K562 (cell line): ENCODE measurements at regions not wholly inside any gene's neighbourhood (a gene's known extent, or its start where the extent isn't known, plus 50 kb on each side); places are given as distances from the start of the nearest gene placed in this dataset.

Experiments
- ATAC-seq: fragments of 200-7000 bp; cut with Tn5 transposase; 3 replicates; pipeline ENCODE4 v1.9.1; 2020; ENCODE audit warnings: moderate library complexity
- BruUV-seq: library from RNA; stranded (reverse); fragments of 400-500 nt; replicated peaks from 2 replicates; lab custom pipeline; 2021; lab: Mats Ljungman, UMichigan
- CTCF ChIA-PET: fragments of 300-600 bp; formaldehyde crosslinking; extraction: SDS; loops from one replicate; lab custom pipeline; 2021; ENCODE audit warnings: low intra/inter-chr PET ratio; lab: Yijun Ruan, JAX
- POLR2A ChIA-PET: fragments of 300-600, 350-650 bp; sonication (Branson Sonifier 250); formaldehyde crosslinking; extraction: SDS; loops from one replicate; lab custom pipeline; 2021; ENCODE audit warnings: antibody characterized with exemption, inconsistent platforms; lab: Yijun Ruan, JAX
- DNase-seq, 4 experiments: peaks; one replicate each; pipeline versions ENCODE4 v3.0.0 to v3.0.0-alpha.2; 2011 to 2018; ENCODE audit warnings: low spot score in 3 of 4, mixed read lengths in 3 of 4; ENCODE audit errors: extremely low read depth in 1 of 4
- FAIRE-seq: peaks from 2 replicates; lab custom pipeline; 2011; peaks lifted over from hg19 to GRCh38; lab: Jason Lieb, UNC
- H2AFZ ChIP-seq: 2 replicates; pipeline ENCODE4 v1.6.0; 2011; ENCODE audit warnings: low read depth, low read length, control low read depth, inconsistent platforms
- H3K27ac ChIP-seq: fragments of 200-600 bp; 3 replicates; pipeline ENCODE4 v1.8.0; 2011; ENCODE audit warnings: low read depth, mild to moderate bottlenecking, control low read depth, inconsistent platforms, low read length, moderate library complexity, mixed read lengths; ENCODE audit errors: extremely low read depth
- H3K27me3 ChIP-seq, 2 experiments: fragments of 300-600 bp in 1 of 2; 2 replicates in 1 of 2; 3 replicates in 1 of 2; pipeline versions ENCODE4 v1.6.0 to v1.8.0; 2011; ENCODE audit warnings: inconsistent platforms in 2 of 2, low read length in 2 of 2, mild to moderate bottlenecking in 1 of 2, mixed read lengths in 1 of 2, moderate library complexity in 1 of 2; ENCODE audit not compliant: control insufficient read depth in 2 of 2, insufficient read depth in 2 of 2
- H3K36me3 ChIP-seq: fragments of 300-600 bp; 3 replicates; pipeline ENCODE4 v1.8.0; 2011; ENCODE audit warnings: mild to moderate bottlenecking, low read length, inconsistent platforms; ENCODE audit not compliant: control insufficient read depth, insufficient read depth
- H3K4me1 ChIP-seq, 2 experiments: fragments of 200-600 bp in 1 of 2; replicated peaks in 1 of 2; 2 replicates in 1 of 2; 3 replicates in 1 of 2; pipeline versions ENCODE4 v1.5.1 to v1.8.0; 2011; ENCODE audit warnings: inconsistent platforms in 2 of 2, low read length in 2 of 2, mild to moderate bottlenecking in 1 of 2, mixed read lengths in 1 of 2, moderate library complexity in 1 of 2; ENCODE audit not compliant: control insufficient read depth in 2 of 2, insufficient read depth in 2 of 2
- H3K4me2 ChIP-seq: 2 replicates; pipeline ENCODE4 v1.6.1; 2011; ENCODE audit warnings: low read length, control low read depth, inconsistent platforms, mixed read lengths; ENCODE audit not compliant: insufficient read depth
- H3K4me3 ChIP-seq: fragments of 200-600 bp; sonication (generic), shearing (Covaris generic); 2 replicates; pipeline ENCODE4 v1.5.1; 2016; ENCODE audit warnings: control low read depth, inconsistent platforms
- H3K79me2 ChIP-seq: fragments of 200-600 bp; 3 replicates; pipeline ENCODE4 v1.8.0; 2011; ENCODE audit warnings: low read length, inconsistent platforms; ENCODE audit not compliant: control insufficient read depth, insufficient read depth
- H3K9ac ChIP-seq, 2 experiments: 2 replicates each; pipeline versions ENCODE4 v1.6.0 to v1.6.1; 2011; ENCODE audit warnings: low read depth in 2 of 2, low read length in 2 of 2, control low read depth in 1 of 2, inconsistent platforms in 1 of 2, mild to moderate bottlenecking in 1 of 2, mixed read lengths in 1 of 2; ENCODE audit not compliant: insufficient read depth in 1 of 2
- H3K9me1 ChIP-seq: one replicate; pipeline ENCODE4 v1.6.0; 2011; ENCODE audit warnings: inconsistent platforms, mild to moderate bottlenecking, low read length, moderate library complexity; ENCODE audit not compliant: control insufficient read depth, insufficient read depth
- H3K9me3 ChIP-seq: replicated peaks from 2 replicates; pipeline ENCODE4 v1.5.1; 2011; ENCODE audit warnings: low read depth, low read length, inconsistent platforms; ENCODE audit not compliant: control insufficient read depth, insufficient read depth
- H4K20me1 ChIP-seq: replicated peaks from 2 replicates; pipeline ENCODE4 v1.6.1; 2011; ENCODE audit warnings: low read length, inconsistent platforms, mixed read lengths; ENCODE audit not compliant: control insufficient read depth, insufficient read depth
- ATF1 ChIP-seq, 2 experiments: fragments of 450-650 bp in 1 of 2; IDR thresholded peaks; 2 replicates each; pipeline ENCODE4 v1.6.1; 2016; ENCODE audit warnings: missing compliant biosample characterization in 1 of 2, missing genetic modification characterization in 1 of 2
- ATF2 ChIP-seq: sonication (generic); formaldehyde crosslinking; IDR thresholded peaks from 2 replicates; pipeline ENCODE4 v1.8.1; 2022; ENCODE audit warnings: missing genetic modification reagents
- BACH1 ChIP-seq: fragments of 200-800 bp; sonication (Bioruptor generic); IDR thresholded peaks from 2 replicates; pipeline ENCODE4 v1.6.1; 2016; ENCODE audit warnings: missing genetic modification characterization, missing compliant biosample characterization
- CHD2 ChIP-seq: IDR thresholded peaks from 2 replicates; pipeline ENCODE4 v1.6.1; 2011; ENCODE audit warnings: low read depth, low read length
- EZH2 ChIP-seq: IDR thresholded peaks from 2 replicates; pipeline ENCODE4 v1.6.1; 2012; ENCODE audit warnings: low read depth, mild to moderate bottlenecking, inconsistent platforms, low read length, borderline replicate concordance
- FOXA3 ChIP-seq, 2 experiments: fragments of 450-650 bp in 1 of 2; sonication (generic) in 1 of 2; formaldehyde crosslinking; IDR thresholded peaks in 1 of 2; conservative IDR thresholded peaks in 1 of 2; 2 replicates each; pipeline versions ENCODE4 v1.4.0 to v1.8.0; 2020 to 2022; ENCODE audit warnings: mild to moderate bottlenecking in 2 of 2, missing genetic modification reagents in 1 of 2
- GTF3C2 ChIP-seq: IDR thresholded peaks from 3 replicates; pipeline ENCODE4 v1.6.1; 2011; ENCODE audit warnings: borderline replicate concordance, mild to moderate bottlenecking, moderate library complexity; ENCODE audit not compliant: insufficient read length; ENCODE audit errors: extremely low read depth
- LEF1 ChIP-seq: fragments of 450-650 bp; IDR thresholded peaks from 2 replicates; pipeline ENCODE4 v1.6.1; 2016; ENCODE audit warnings: mild to moderate bottlenecking
- MITF ChIP-seq: IDR thresholded peaks from 2 replicates; pipeline ENCODE4 v1.6.1; 2014; ENCODE audit warnings: antibody characterized with exemption
- MLX ChIP-seq, 2 experiments: fragments of 450-650 bp in 1 of 2; sonication (generic) in 1 of 2; formaldehyde crosslinking; conservative IDR thresholded peaks; 2 replicates each; pipeline versions ENCODE4 v1.4.0 to v1.8.1; 2020 to 2022; ENCODE audit warnings: mild to moderate bottlenecking in 1 of 2, missing genetic modification reagents in 1 of 2
- MYNN ChIP-seq, 2 experiments: sonication (generic); formaldehyde crosslinking in 1 of 2; IDR thresholded peaks; 2 replicates each; pipeline versions ENCODE4 v1.5.0 to v1.6.1; 2016 to 2020; ENCODE audit warnings: antibody characterized with exemption in 1 of 2, missing genetic modification reagents in 1 of 2
- SRSF1 ChIP-seq: fragments of 200-400 bp; formaldehyde crosslinking; IDR thresholded peaks from 2 replicates; pipeline ENCODE4 v1.6.1; 2017; ENCODE audit warnings: mild to moderate bottlenecking, low read depth, low read length, moderate library complexity
- TRIM25 ChIP-seq: fragments of 450-650 bp; IDR thresholded peaks from 2 replicates; pipeline ENCODE4 v1.7.0; 2016; ENCODE audit warnings: borderline replicate concordance
- ZNF507 ChIP-seq: conservative IDR thresholded peaks from 2 replicates; pipeline ENCODE4 v1.6.1; 2017; ENCODE audit warnings: missing genetic modification characterization, missing compliant biosample characterization
- ZNF780A ChIP-seq: fragments of 250-450 bp; sonication (Bioruptor Pico); IDR thresholded peaks from 2 replicates; pipeline ENCODE4 v1.5.0; 2021; ENCODE audit warnings: mild to moderate bottlenecking
- WGBS: fragments of 100-300 bp; shearing (Covaris generic); methylation state at CpG from one replicate; pipeline ENCODE4 v1.1.6; 2016; ENCODE audit warnings: low coverage, mixed read lengths; ENCODE audit not compliant: insufficient coverage; ENCODE audit errors: missing lambda C conversion rate; 5-methylcytosine and 5-hydroxymethylcytosine counted together
- in situ Hi-C: fragments of 300-500 bp; cut with MboI; formaldehyde crosslinking; loops from 4 replicates; pipeline ENCODE4 v1.15.0; 2018; ENCODE audit warnings: inconsistent platforms, mixed read lengths
- intact Hi-C: fragments of 100-400 bp; cut with micrococcal nuclease; formaldehyde crosslinking; loops from 2 replicates; pipeline ENCODE4 v1.14.2; 2022

- FAIRE-seq = no peak
- ChIA-PET POLR2A (no interaction called here), CTCF (no interaction called here)
- no peaks in the 10 kb centered on the region for H3K79me2 ChIP-seq
- in situ Hi-C loops = loop anchor here (10.0 kb wide), 1 partner anchor 1864 kb away; no protein-coding TSS in a partner anchor
- no peak overlapping the region for H2AFZ ChIP-seq
- no peaks in the 10 kb centered on the region for H3K9me1 ChIP-seq
- no peak for ATAC-seq
- no peak overlapping the region for H3K27ac ChIP-seq
- H3K9me3 ChIP-seq = peaks cover 3% of the 10 kb centered on the region
- H3K9ac ChIP-seq = no peak overlapping the region
- H3K4me1 ChIP-seq = no peaks in the 10 kb centered on the region
- H3K36me3 ChIP-seq = no peaks in the 10 kb centered on the region
- BruUV-seq = no TSS peak
- no peaks in the 10 kb centered on the region for H3K27me3 ChIP-seq
- WGBS = 0% methylated on average over 1 of the region's 1 CpG
- no peak overlapping the region for H3K4me2 ChIP-seq
- no peak for DNase-seq
- H3K4me3 ChIP-seq = no peak overlapping the region
- H4K20me1 ChIP-seq = no peaks in the 10 kb centered on the region
- intact Hi-C loops = no loop called here
- TF ChIP-seq GTF3C2 = no peak
- TF ChIP-seq ATF2 (CRISPR knock-in tag) = no peak
- no peak for TF ChIP-seq MLX (CRISPR knock-in tag; conservative IDR thresholded peaks at IDR 0.05)
- TF ChIP-seq BACH1 (tag) = no peak
- no peak for TF ChIP-seq ZNF780A (CRISPR knock-in tag)
- TF ChIP-seq CHD2 = no peak
- TF ChIP-seq TRIM25 = no peak
- TF ChIP-seq EZH2 = no peak
- TF ChIP-seq ZNF507 (tag) = no peak
- TF ChIP-seq MITF = no peak
- TF ChIP-seq ATF1 (CRISPR knock-in tag; IDR thresholded peaks at IDR 0.05) = no peak
- no peak for TF ChIP-seq ATF1 (tag; IDR thresholded peaks at IDR 0.05)
- no peak for TF ChIP-seq LEF1
- TF ChIP-seq MYNN (IDR thresholded peaks at IDR 0.05) = no peak
- TF ChIP-seq MYNN (CRISPR knock-in tag; IDR thresholded peaks at IDR 0.05) = no peak
- TF ChIP-seq FOXA3 (CRISPR knock-in tag; conservative IDR thresholded peaks at IDR 0.05 in 1 of 2, IDR thresholded peaks at IDR 0.05 in 1 of 2) = no peak
- TF ChIP-seq SRSF1 = no peak
These were observed 54.5 kb upstream of the AASS start for GRCh38 chr7:122198581-122198980.
